ENCODE measurements at regions not wholly inside any gene's neighbourhood (a gene's known extent, or its start where the extent isn't known, plus 50 kb on each side); places are given as distances from the start of the nearest gene placed in this dataset.

- WGBS (ENCODE audit: low lambda C conversion rate, missing lambda C conversion rate): 59% methylated on average over 3 of the region's 3 CpGs
- Histone ChIP-seq H3K27me3 (no peaks in the 10 kb centered on the region), H3K79me2 (no peaks in the 10 kb centered on the region)
Observed at GRCh38 chr11:79845002-79845709, 404.3 kb upstream of the TENM4 start.

GRCh38 chr11:79834015-79834414 is 393.2 kb upstream of the TENM4 start:
- H3K4me1 ChIP-seq (ENCODE audit: insufficient read depth): no peaks in the 10 kb centered on the region
- WGBS (ENCODE audit: low lambda C conversion rate, missing lambda C conversion rate): 84% methylated on average over 1 of the region's 1 CpG
- no peak overlapping the region for H3K27ac ChIP-seq
- H3K9me3 ChIP-seq (ENCODE audit: low read depth): no peaks in the 10 kb centered on the region
- no peak for DNase-seq (ENCODE audit: low spot score)
- no peaks in the 10 kb centered on the region for H3K9me2 ChIP-seq (replicated peaks; ENCODE audit: insufficient read depth)
- peaks cover 4% of the 10 kb centered on the region for H3K27me3 ChIP-seq
- H3K4me3 ChIP-seq: no peak overlapping the region
- TF ChIP-seq EZH2 (IDR thresholded peaks at IDR 0.05; ENCODE audit: borderline replicate concordance): no peak
- no peak for TF ChIP-seq EZH2phosphoT487 (IDR thresholded peaks at IDR 0.05; ENCODE audit: low read depth, severe bottlenecking, unreplicated experiment)
- no peak for TF ChIP-seq CTCF (IDR thresholded peaks at IDR 0.05; ENCODE audit: poor library complexity)
- no peaks in the 10 kb centered on the region for H4K20me1 ChIP-seq (ENCODE audit: insufficient read depth, poor library complexity, severe bottlenecking)
- no peak overlapping the region for H2AFZ ChIP-seq
- no peak overlapping the region for H3K4me2 ChIP-seq
- H3K79me2 ChIP-seq: no peaks in the 10 kb centered on the region
- H3K36me3 ChIP-seq (replicated peaks; ENCODE audit: insufficient read depth, low read depth): no peaks in the 10 kb centered on the region

More at GRCh38 chr11:79845002-79845709, 404.3 kb upstream of the TENM4 start:
- H3K36me3 ChIP-seq (replicated peaks; ENCODE audit: insufficient read depth, low read depth): no peaks in the 10 kb centered on the region
- no peak for DNase-seq (ENCODE audit: low spot score)
- no peak overlapping the region for H3K4me3 ChIP-seq
- H2AFZ ChIP-seq: no peak overlapping the region
- H3K9me2 ChIP-seq (replicated peaks; ENCODE audit: insufficient read depth): no peaks in the 10 kb centered on the region
- H3K4me2 ChIP-seq: no peak overlapping the region
- H3K9me3 ChIP-seq (ENCODE audit: low read depth): no peaks in the 10 kb centered on the region
- H3K4me1 ChIP-seq (ENCODE audit: insufficient read depth): no peaks in the 10 kb centered on the region
- TF ChIP-seq EZH2 (IDR thresholded peaks at IDR 0.05; ENCODE audit: borderline replicate concordance) (no peak), CTCF (IDR thresholded peaks at IDR 0.05; ENCODE audit: poor library complexity) (no peak), EZH2phosphoT487 (IDR thresholded peaks at IDR 0.05; ENCODE audit: low read depth, severe bottlenecking, unreplicated experiment) (no peak)
- no peaks in the 10 kb centered on the region for H4K20me1 ChIP-seq (ENCODE audit: insufficient read depth, poor library complexity, severe bottlenecking)
- H3K27ac ChIP-seq: no peak overlapping the region

- no peaks in the 10 kb centered on the region for H3K79me2 ChIP-seq
- no peaks in the 10 kb centered on the region for H3K9me3 ChIP-seq (ENCODE audit: low read depth)
- TF ChIP-seq EZH2 (IDR thresholded peaks at IDR 0.05; ENCODE audit: borderline replicate concordance) (no peak), CTCF (IDR thresholded peaks at IDR 0.05; ENCODE audit: poor library complexity) (no peak), EZH2phosphoT487 (IDR thresholded peaks at IDR 0.05; ENCODE audit: low read depth, severe bottlenecking, unreplicated experiment) (no peak)
- H3K4me3 ChIP-seq: no peak overlapping the region
- no peaks in the 10 kb centered on the region for H4K20me1 ChIP-seq (ENCODE audit: insufficient read depth, poor library complexity, severe bottlenecking)
- no peak overlapping the region for H3K4me2 ChIP-seq
- no peak for DNase-seq (ENCODE audit: low spot score)
- no peak overlapping the region for H3K27ac ChIP-seq
- peaks cover 4% of the 10 kb centered on the region for H3K27me3 ChIP-seq
- H3K4me1 ChIP-seq (ENCODE audit: insufficient read depth): no peaks in the 10 kb centered on the region
- no peaks in the 10 kb centered on the region for H3K9me2 ChIP-seq (replicated peaks; ENCODE audit: insufficient read depth)
- H2AFZ ChIP-seq: no peak overlapping the region
- no peaks in the 10 kb centered on the region for H3K36me3 ChIP-seq (replicated peaks; ENCODE audit: insufficient read depth, low read depth)
- WGBS (ENCODE audit: low lambda C conversion rate, missing lambda C conversion rate): 76% methylated on average over 3 of the region's 3 CpGs
Observed at GRCh38 chr11:79830446-79830845, 389.6 kb upstream of the TENM4 start.
